ENCODE measurements at regions not wholly inside any gene's neighbourhood (a gene's known extent, or its start where the extent isn't known, plus 50 kb on each side); places are given as distances from the start of the nearest gene placed in this dataset.

- TF ChIP-seq CTCF (conservative IDR thresholded peaks at IDR 0.05; ENCODE audit: low read length), result no peak
- no peak for TF ChIP-seq EZH2phosphoT487 (IDR thresholded peaks at IDR 0.05; ENCODE audit: borderline replicate concordance)
Observed at GRCh38 chr6:137283940-137284810, 65.0 kb upstream of the IFNGR1 start.
